ENCODE measurements at regions not wholly inside any gene's neighbourhood (a gene's known extent, or its start where the extent isn't known, plus 50 kb on each side); places are given as distances from the start of the nearest gene placed in this dataset.

DNA sequence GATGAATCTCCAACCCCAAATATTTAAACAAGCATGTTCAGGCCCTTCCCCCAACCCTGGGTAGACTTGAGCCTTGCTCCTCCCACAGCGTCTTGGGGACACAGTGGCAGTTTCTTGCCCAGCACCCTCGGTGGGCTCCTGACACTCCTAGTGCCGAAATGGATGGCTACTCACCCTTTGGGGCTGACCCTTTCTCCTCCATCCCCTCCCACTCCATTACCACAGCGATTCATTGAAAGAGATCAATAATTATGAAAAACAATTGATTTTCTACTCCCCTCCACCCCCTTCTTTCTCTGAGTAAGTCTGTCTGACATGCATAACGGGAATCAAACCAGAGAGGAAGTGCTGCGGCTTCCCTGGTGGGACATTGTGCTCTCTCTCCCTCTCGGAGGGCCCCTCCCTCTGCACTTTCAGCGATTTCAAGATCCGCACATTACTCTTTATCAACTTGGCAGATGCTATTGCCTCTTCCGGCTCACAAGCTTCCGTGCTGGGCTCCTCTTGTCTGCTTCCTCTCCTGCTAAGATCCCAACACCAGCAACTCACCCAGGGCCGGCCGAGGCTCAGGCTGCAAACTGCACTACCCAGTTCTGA, 79.0 kb upstream of the PLXNA4 start:
- peak; percentile 20 for DNase-seq (ENCODE audit: low spot score)
- no peak for TF ChIP-seq CTCF (IDR thresholded peaks at IDR 0.05; ENCODE audit: extremely low read depth, missing control alignments)

DNA sequence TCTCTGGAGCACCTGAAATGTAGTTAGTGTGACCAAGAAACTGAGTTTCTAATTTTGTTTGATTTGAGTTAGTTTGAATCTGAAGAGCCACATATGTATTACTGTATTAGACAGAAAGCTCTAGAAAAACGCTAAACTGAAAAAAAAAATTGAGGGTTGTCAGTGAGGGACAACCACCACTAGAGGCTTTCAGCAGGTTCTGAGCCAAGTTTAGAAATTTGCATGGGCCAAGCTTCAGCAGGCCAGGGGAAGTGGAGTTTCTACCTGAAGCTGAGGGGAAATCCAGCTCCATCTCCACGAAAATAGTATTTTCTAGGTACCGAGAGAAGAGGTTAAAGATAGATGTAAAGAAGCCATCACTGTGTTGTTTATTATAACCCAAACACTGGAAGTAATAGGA, 77.9 kb upstream of the PLXNA4 start:
- DNase-seq (ENCODE audit: low spot score) = peak; percentile 56
- no peak for TF ChIP-seq CTCF (IDR thresholded peaks at IDR 0.05; ENCODE audit: extremely low read depth, missing control alignments)

- DNase-seq (ENCODE audit: low spot score) = peak; percentile 27
- TF ChIP-seq CTCF (IDR thresholded peaks at IDR 0.05; ENCODE audit: extremely low read depth, missing control alignments) = no peak
Measured at GRCh38 chr7:132653366-132653930, 77.2 kb upstream of the PLXNA4 start.

DNA sequence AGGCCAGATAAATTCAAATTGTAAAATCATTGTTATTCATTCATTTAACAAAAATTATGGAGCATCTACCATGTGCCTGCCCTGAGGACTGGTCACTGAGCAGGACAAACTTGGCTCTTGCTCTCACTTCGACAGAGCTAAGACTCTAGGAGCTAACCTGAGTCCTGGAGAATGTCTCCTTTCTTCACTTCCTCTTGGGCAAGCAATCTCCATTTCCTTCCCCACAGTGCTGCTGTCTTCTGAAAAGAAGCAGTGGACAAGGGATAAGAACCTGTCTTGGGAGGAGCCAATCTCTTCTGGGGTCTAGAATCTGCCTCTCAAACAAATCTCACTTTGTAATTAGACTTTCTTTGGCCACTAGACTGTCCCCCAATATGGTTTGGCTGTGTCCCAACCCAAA, 76.2 kb upstream of the PLXNA4 start:
- TF ChIP-seq CTCF (IDR thresholded peaks at IDR 0.05; ENCODE audit: extremely low read depth, missing control alignments) = no peak
- no peak for DNase-seq (ENCODE audit: low spot score)

- no peak for TF ChIP-seq CTCF (IDR thresholded peaks at IDR 0.05; ENCODE audit: extremely low read depth, missing control alignments)
- no peak for DNase-seq (ENCODE audit: low spot score)
Measured at GRCh38 chr7:132650498-132650897, 74.2 kb upstream of the PLXNA4 start.

DNA sequence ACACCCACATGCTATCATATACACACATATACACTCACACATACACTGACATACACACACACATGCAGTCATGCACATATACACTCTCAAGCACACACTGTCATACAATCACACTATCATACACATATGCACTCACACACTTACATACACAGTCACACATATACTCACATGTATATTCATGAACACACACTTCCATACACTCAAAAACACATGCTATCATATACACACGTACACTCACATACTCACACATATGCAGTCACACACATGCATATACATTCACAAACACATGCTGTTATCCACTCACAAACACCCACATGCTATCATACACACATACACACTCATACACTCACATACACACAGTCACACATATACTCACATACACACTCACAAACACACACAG, 71.0 kb upstream of the PLXNA4 start:
- TF ChIP-seq CTCF (IDR thresholded peaks at IDR 0.05; ENCODE audit: extremely low read depth, missing control alignments) = no peak
- no peak for DNase-seq (ENCODE audit: low spot score)

GRCh38 chr7:132646052-132646451, 69.8 kb upstream of the PLXNA4 start:
- DNase-seq (ENCODE audit: low spot score) = no peak
- no peak for TF ChIP-seq CTCF (IDR thresholded peaks at IDR 0.05; ENCODE audit: extremely low read depth, missing control alignments)

Data from GM20000 (cell line).